Gastrocnemius medialis (tissue), 4 donors: ENCODE measurements at regions not wholly inside any gene's neighbourhood (a gene's known extent, or its start where the extent isn't known, plus 50 kb on each side); places are given as distances from the start of the nearest gene placed in this dataset.

Source experiments
- ATAC-seq, 2 donors: fragments of 150-250 bp; one replicate each; pipeline ENCODE4 v1.9.1; 2016
- DNase-seq, 2 donors: peaks; one replicate each; pipeline ENCODE4 v3.0.0-alpha.2; 2019
- H3K27ac ChIP-seq, 4 donors: fragments of 200-600 bp; sonication (generic); 1 replicate in 1 of 4; 2 replicates in 3 of 4; pipeline ENCODE4 v1.5.1; 2016 to 2018; ENCODE audit warnings: mild to moderate bottlenecking in 2 of 4, moderate library complexity in 1 of 4
- H3K27me3 ChIP-seq, 3 donors: fragments of 200-600 bp; sonication (generic) in 2 of 3; 1 replicate in 1 of 3; 2 replicates in 2 of 3; pipeline versions ENCODE4 v1.5.1 to v1.6.0; 2016 to 2019; ENCODE audit warnings: mild to moderate bottlenecking in 1 of 3, moderate library complexity in 1 of 3
- H3K36me3 ChIP-seq, 2 donors: fragments of 200-600 bp; sonication (generic) in 1 of 2; one replicate each; pipeline ENCODE4 v1.5.1; 2017 to 2018
- H3K4me1 ChIP-seq, 2 donors: fragments of 200-600 bp; sonication (generic) in 1 of 2; one replicate each; pipeline ENCODE4 v1.5.1; 2016 to 2017; ENCODE audit warnings: mild to moderate bottlenecking in 2 of 2
- H3K4me3 ChIP-seq, 4 donors: fragments of 200-600 bp; sonication (generic) in 3 of 4; 1 replicate in 1 of 4; 2 replicates in 3 of 4; pipeline ENCODE4 v1.5.1; 2016 to 2019; ENCODE audit warnings: mild to moderate bottlenecking in 2 of 4
- H3K9me3 ChIP-seq, 3 donors: fragments of 200-600 bp; sonication (generic) in 2 of 3; 1 replicate in 1 of 3; 2 replicates in 2 of 3; pipeline ENCODE4 v1.5.1; 2016 to 2019
- CTCF ChIP-seq, 5 experiments: fragments of 450-650 bp in 3 of 5; fragments of 200-600 bp in 2 of 5; sonication (generic) in 2 of 5; IDR thresholded peaks in 4 of 5; conservative IDR thresholded peaks in 1 of 5; 1 replicate in 4 of 5; 2 replicates in 1 of 5; pipeline ENCODE4 v1.5.1; 2016 to 2019; ENCODE audit warnings: antibody characterized with exemption in 5 of 5, mild to moderate bottlenecking in 3 of 5, moderate library complexity in 3 of 5
- POLR2A ChIP-seq, 2 donors: fragments of 450-650 bp; IDR thresholded peaks; one replicate each; pipeline ENCODE4 v1.6.1; 2017; ENCODE audit warnings: antibody characterized with exemption in 2 of 2, mild to moderate bottlenecking in 2 of 2, moderate library complexity in 2 of 2
- in situ Hi-C, 4 donors: fragments of 200-750 bp; cut with MboI; loops; one replicate each; pipeline versions ENCODE4 v1.15.0 to v1.8.0; 2017; ENCODE audit warnings: low sequenced_read_pairs in 4 of 4
- intact Hi-C: fragments of 100-400 bp; cut with DNase I; formaldehyde crosslinking; loops from one replicate; pipeline ENCODE4 v1.15.1; 2023; ENCODE audit warnings: low total_unique reads

- H3K27ac ChIP-seq: no peak overlapping the region
- H3K4me3 ChIP-seq: no peak overlapping the region
- no peaks in the 10 kb centered on the region for H3K36me3 ChIP-seq
- TF ChIP-seq CTCF (IDR thresholded peaks at IDR 0.05 in 4 of 5, conservative IDR thresholded peaks at IDR 0.05 in 1 of 5) (no peak), POLR2A (IDR thresholded peaks at IDR 0.05) (no peak)
- in situ Hi-C loops (no loop called here), intact Hi-C loops (loop anchor here (5.0 kb wide), 3 partner anchors 83 to 98 kb away; no protein-coding TSS in a partner anchor)
- ATAC-seq (no peak), DNase-seq (peak in 1 of 2 donors; percentile 5)
- H3K4me1 ChIP-seq: peaks cover 6 to 7% of the 10 kb centered on the region in 2 donors
- H3K9me3 ChIP-seq: no peaks in the 10 kb centered on the region
- no peaks in the 10 kb centered on the region for H3K27me3 ChIP-seq
Measured at GRCh38 chr2:239544918-239545465, 144.2 kb upstream of the HDAC4 start.

- Histone ChIP-seq H3K27ac (no peak overlapping the region), H3K4me3 (no peak overlapping the region), H3K36me3 (no peaks in the 10 kb centered on the region), H3K27me3 (no peaks in the 10 kb centered on the region), H3K4me1 (peaks cover 7 to 10% of the 10 kb centered on the region in 2 donors), H3K9me3 (no peaks in the 10 kb centered on the region)
- peak in 1 of 2 donors; percentile 4 for DNase-seq
- intact Hi-C loops (loop anchor here (5.0 kb wide), 3 partner anchors 82 to 97 kb away; no protein-coding TSS in a partner anchor), in situ Hi-C loops (no loop called here)
- TF ChIP-seq POLR2A (IDR thresholded peaks at IDR 0.05) (no peak), CTCF (IDR thresholded peaks at IDR 0.05 in 4 of 5, conservative IDR thresholded peaks at IDR 0.05 in 1 of 5) (no peak)
- ATAC-seq: no peak
Measured at GRCh38 chr2:239544143-239544917, 143.5 kb upstream of the HDAC4 start.

- no peaks in the 10 kb centered on the region for H3K9me3 ChIP-seq
- H3K27ac ChIP-seq: no peak overlapping the region
- ATAC-seq: no peak
- H3K27me3 ChIP-seq: no peaks in the 10 kb centered on the region
- H3K4me1 ChIP-seq: peaks cover 12 to 16% of the 10 kb centered on the region in 2 donors
- no peak for DNase-seq
- H3K36me3 ChIP-seq: no peaks in the 10 kb centered on the region
- no peak for TF ChIP-seq CTCF (IDR thresholded peaks at IDR 0.05 in 4 of 5, conservative IDR thresholded peaks at IDR 0.05 in 1 of 5)
- TF ChIP-seq POLR2A (IDR thresholded peaks at IDR 0.05): no peak
- in situ Hi-C loops (no loop called here), intact Hi-C loops (loop anchor here (5.0 kb wide), 3 partner anchors 81 to 96 kb away; no protein-coding TSS in a partner anchor)
- H3K4me3 ChIP-seq: no peak overlapping the region
Measured at GRCh38 chr2:239543702-239544101, 142.9 kb upstream of the HDAC4 start.

GRCh38 chr2:239540174-239540573 lies 139.4 kb upstream of the HDAC4 start:
- Histone ChIP-seq H3K4me1 (peaks cover 16 to 20% of the 10 kb centered on the region in 2 donors), H3K27me3 (no peaks in the 10 kb centered on the region), H3K27ac (peak overlapping the region; percentile 79 to 90 (median 86)), H3K36me3 (no peaks in the 10 kb centered on the region), H3K9me3 (no peaks in the 10 kb centered on the region), H3K4me3 (peak overlapping the region in 2 of 4 donors; percentile 4 to 7)
- ATAC-seq: peak; percentile 87
- in situ Hi-C loops: no loop called here
- intact Hi-C loops: loop anchor here (1.0 to 5.0 kb wide), 4 partner anchors 78 to 139 kb away; partner anchors contain the start of gene HDAC4
- DNase-seq: peak; percentile 76 to 86
- TF ChIP-seq CTCF (IDR thresholded peaks at IDR 0.05 in 4 of 5, conservative IDR thresholded peaks at IDR 0.05 in 1 of 5) (no peak), POLR2A (IDR thresholded peaks at IDR 0.05) (peak in 1 of 2 donors; percentile 28)
